Spinal cord (tissue), 9 donors: ENCODE measurements at regions not wholly inside any gene's neighbourhood (a gene's known extent, or its start where the extent isn't known, plus 50 kb on each side); places are given as distances from the start of the nearest gene placed in this dataset.
"Not testable (repeated sequence)": the region's sequence is repeated elsewhere in the genome, so short reads cannot be mapped to it uniquely, and the experiment has no call there.

Experiments used
- DNase-seq, 6 donors: peaks; one replicate each; pipeline versions ENCODE4 v3.0.0 to v3.0.0-alpha.2; 2013 to 2015; ENCODE audit warnings: low spot score in 6 of 6, low read depth in 4 of 6
- H3K27ac ChIP-seq: one replicate; pipeline ENCODE4 v1.5.1; 2013; ENCODE audit warnings: low read depth, low read length, control low read depth
- H3K27me3 ChIP-seq: one replicate; pipeline ENCODE4 v1.6.1; 2013; ENCODE audit warnings: low read length; ENCODE audit not compliant: control insufficient read depth, insufficient read depth
- H3K36me3 ChIP-seq: one replicate; pipeline ENCODE4 v1.6.1; 2013; ENCODE audit warnings: low read length; ENCODE audit not compliant: control insufficient read depth, insufficient read depth
- H3K4me1 ChIP-seq: one replicate; pipeline ENCODE4 v1.6.1; 2013; ENCODE audit warnings: low read length; ENCODE audit not compliant: control insufficient read depth, insufficient read depth
- H3K4me3 ChIP-seq: one replicate; pipeline ENCODE4 v1.5.1; 2013; ENCODE audit warnings: low read depth, low read length, control low read depth
- H3K9me3 ChIP-seq: one replicate; pipeline ENCODE4 v1.6.1; 2013; ENCODE audit warnings: low read length; ENCODE audit not compliant: control insufficient read depth, insufficient read depth
- WGBS: methylation state at CpG from one replicate; pipeline ENCODE4 v1.1.5; 2013; ENCODE audit warnings: missing lambda C conversion rate; ENCODE audit not compliant: insufficient coverage; 5-methylcytosine and 5-hydroxymethylcytosine counted together
- donor health status: healthy.

DNA sequence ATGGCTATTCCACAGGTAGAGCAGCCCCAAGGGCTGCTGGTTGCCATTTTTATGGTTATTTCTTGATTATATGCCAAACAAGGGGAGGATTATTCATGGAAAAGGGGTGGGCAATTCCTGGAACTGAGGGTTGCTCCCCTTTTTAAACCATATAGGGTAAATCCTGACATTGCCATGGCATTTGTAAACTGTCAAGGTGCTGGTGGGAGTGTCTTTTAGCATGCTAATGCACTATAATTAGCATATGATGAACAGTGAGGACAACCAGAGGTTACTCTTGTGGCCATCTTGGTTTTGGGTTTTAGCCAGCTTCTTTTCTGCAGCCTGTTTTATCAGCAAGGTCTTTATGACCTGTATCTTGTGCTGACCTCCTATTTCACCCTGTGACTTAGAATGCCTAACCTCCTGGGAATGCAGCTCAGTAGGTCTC is 503.7 kb downstream of the IGSF11 start:
- DNase-seq, H3K36me3 ChIP-seq, H3K9me3 ChIP-seq, H3K27me3 ChIP-seq, H3K4me3 ChIP-seq, H3K27ac ChIP-seq, H3K4me1 ChIP-seq: not testable (repeated sequence)

DNA sequence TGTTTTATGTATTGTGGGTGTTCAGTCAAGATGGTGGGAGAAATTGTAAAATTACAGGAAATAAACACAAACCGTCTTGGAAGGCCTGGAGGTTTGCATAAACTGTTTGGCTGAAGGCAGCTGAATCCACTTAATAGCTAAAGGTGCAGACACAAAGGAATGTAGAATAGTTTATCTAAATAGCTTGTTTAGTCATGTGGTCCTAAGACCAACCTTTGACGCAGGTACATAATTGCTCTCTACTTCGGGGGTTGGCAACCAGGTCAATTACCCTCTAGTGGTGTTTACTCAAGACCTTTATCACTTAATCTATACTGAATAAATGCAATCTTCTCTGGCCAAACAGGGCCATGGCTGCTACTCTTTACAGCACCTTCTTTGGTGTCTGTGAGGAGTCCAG is 502.8 kb downstream of the IGSF11 start:
- Histone ChIP-seq H3K27me3 (no peaks in the 10 kb centered on the region), H3K9me3 (no peaks in the 10 kb centered on the region), H3K4me1 (no peaks in the 10 kb centered on the region), H3K36me3 (no peaks in the 10 kb centered on the region), H3K4me3 (no peak overlapping the region), H3K27ac (no peak overlapping the region)
- DNase-seq = no peak
- 80% methylated on average over 1 of the region's 3 CpGs for WGBS

DNA sequence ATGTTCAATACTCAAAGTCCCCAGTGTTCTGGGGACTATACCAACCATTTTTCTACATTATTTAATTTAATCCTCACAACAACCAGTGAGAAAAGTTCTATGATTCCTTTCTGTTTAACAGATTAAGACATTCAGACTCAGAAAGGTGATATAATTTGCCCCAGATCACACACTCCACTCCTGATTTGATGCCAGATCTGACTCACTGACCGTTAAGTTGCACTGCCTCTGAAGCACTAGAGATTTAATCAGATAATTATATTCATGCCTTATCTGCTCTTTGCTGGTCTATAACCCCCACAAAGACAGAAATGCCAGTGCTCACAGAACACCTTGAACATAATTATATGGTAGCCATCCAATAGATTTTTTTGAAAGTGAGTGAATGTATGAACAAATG is 501.0 kb downstream of the IGSF11 start:
- no peaks in the 10 kb centered on the region for H3K36me3 ChIP-seq
- H3K27ac ChIP-seq = no peak overlapping the region
- no peaks in the 10 kb centered on the region for H3K27me3 ChIP-seq
- WGBS = 100% methylated on average over 1 of the region's 1 CpG
- no peak overlapping the region for H3K4me3 ChIP-seq
- no peak for DNase-seq
- H3K9me3 ChIP-seq = no peaks in the 10 kb centered on the region
- H3K4me1 ChIP-seq = no peaks in the 10 kb centered on the region

DNA sequence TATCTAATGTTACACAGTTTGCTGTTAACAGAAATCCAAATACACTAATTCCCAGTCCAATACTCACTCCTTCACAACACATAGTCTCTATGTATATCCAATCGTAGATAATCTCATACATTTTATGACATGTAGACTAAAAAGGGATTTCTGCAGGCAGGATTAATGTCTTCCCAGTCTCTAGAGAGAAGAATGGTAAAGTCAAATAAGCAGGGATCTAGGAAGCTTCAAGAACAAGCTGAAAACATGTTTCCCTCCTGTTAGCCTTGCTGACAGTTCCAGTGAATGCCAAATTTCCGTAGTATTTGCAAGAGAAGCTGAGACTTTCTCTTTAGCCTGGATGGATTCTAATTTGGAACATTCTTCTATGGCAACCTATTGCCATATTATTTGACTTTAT is 500.1 kb downstream of the IGSF11 start:
- DNase-seq = peak in 1 of 6 donors; percentile 11
- 33% methylated on average over 1 of the region's 2 CpGs for WGBS

DNA sequence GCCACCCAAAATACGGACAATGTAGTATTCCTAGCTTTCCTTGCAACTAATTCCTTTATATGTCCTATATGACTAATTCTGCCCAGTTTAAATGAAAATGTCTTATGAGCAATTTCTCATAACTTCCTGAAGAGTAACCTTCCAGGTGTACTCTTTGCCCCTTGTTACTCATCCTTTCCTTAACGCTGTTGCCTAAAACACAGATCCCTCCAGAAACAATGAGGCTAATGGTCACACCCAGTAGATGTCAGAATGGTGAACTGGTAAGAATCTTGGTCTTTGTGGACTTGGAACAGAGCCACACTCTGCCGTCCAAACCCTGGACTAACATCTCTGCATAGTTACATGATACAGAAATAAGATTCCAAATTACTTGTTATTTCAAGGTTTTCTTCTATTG is 497.9 kb downstream of the IGSF11 start:
- Histone ChIP-seq H3K27me3 (no peaks in the 10 kb centered on the region), H3K27ac (no peak overlapping the region), H3K36me3 (no peaks in the 10 kb centered on the region), H3K4me1 (no peaks in the 10 kb centered on the region), H3K9me3 (no peaks in the 10 kb centered on the region), H3K4me3 (no peak overlapping the region)
- no peak for DNase-seq
- no CpG with 5 or more reads among the region's 3 CpGs for WGBS

More for the DNA sequence above, 500.1 kb downstream of the IGSF11 start:
- Histone ChIP-seq H3K27me3 (no peaks in the 10 kb centered on the region), H3K36me3 (no peaks in the 10 kb centered on the region), H3K4me1 (no peaks in the 10 kb centered on the region), H3K4me3 (no peak overlapping the region), H3K9me3 (no peaks in the 10 kb centered on the region), H3K27ac (no peak overlapping the region)

DNA sequence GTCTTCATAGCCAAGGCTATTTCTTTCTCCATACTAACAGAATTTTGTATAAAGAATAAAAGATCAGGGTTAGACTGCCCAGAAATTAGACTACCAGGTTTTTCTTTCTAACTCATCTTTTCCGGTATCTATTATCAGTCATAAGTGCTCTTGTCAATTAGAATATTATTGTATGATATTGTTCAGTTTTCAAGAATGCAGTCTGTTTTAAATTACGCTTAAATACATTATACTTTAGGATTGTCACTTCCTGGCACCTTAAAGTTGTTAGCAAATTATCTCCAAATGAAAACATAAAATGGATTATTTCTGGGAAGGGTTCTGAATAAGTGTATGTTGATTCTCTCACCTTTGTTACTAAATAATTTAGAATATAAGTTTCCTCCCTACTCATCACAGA is 497.2 kb downstream of the IGSF11 start:
- Histone ChIP-seq H3K36me3 (no peaks in the 10 kb centered on the region), H3K27me3 (no peaks in the 10 kb centered on the region), H3K4me3 (no peak overlapping the region), H3K27ac (no peak overlapping the region), H3K4me1 (no peaks in the 10 kb centered on the region), H3K9me3 (no peaks in the 10 kb centered on the region)
- no CpG with 5 or more reads among the region's 2 CpGs for WGBS
- DNase-seq = no peak

DNA sequence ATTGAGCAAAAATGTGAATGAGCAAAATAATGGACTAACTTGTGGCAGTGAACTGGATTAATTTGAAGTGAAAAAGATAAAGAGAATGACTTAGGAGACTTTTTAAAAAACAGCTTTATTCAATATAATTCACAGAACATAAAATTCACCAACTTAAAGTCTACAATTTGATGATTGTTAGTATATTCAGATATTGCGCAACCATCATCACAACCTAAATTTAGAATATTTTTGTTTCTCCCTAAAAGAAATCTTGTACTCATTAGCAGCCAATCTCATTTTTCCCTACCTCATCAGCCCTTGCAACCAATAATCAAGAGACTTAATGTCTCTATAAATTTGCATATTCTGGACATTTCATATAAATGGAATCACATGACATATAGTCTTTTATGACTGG is 496.5 kb downstream of the IGSF11 start:
- no peak for DNase-seq
- no CpG with 5 or more reads among the region's 1 CpG for WGBS

DNA sequence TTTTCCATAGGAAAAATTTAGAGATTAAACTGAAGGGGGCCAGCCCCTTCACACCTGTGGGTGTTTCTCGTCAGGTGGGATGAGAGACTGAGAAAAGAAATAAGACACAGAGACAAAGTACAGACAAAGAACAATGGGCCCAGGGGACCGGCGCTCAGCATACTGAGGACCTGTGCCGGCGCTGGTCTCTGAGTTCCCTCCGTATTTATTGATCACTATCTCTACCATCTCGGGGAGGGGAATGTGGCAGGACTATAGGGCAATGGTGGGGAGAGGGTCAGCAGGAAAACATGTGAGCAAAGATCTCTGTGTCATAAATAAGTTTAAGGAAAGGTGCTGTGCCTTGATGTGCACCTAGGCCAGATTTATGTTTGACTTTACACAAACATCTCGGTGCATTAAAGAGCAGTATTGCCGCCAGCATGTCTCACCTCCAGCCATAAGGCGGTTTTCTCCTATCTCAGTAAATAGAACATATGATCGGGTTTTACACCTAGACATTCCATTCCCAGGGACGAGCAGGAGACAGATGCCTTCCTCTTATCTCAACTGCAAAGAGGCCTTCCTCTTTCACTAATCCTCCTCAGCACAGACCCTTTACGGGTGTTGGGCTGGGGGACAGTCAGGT is 494.7 kb downstream of the IGSF11 start:
- H3K4me3 ChIP-seq, H3K4me1 ChIP-seq, H3K36me3 ChIP-seq, H3K27me3 ChIP-seq, DNase-seq, H3K9me3 ChIP-seq, H3K27ac ChIP-seq: not testable (repeated sequence)
- 95% methylated on average over 6 of the region's 13 CpGs for WGBS

More for the DNA sequence above, 496.5 kb downstream of the IGSF11 start:
- H3K4me3 ChIP-seq = no peak overlapping the region
- H3K4me1 ChIP-seq = no peaks in the 10 kb centered on the region
- no peaks in the 10 kb centered on the region for H3K27me3 ChIP-seq
- H3K27ac ChIP-seq = no peak overlapping the region
- no peaks in the 10 kb centered on the region for H3K9me3 ChIP-seq
- no peaks in the 10 kb centered on the region for H3K36me3 ChIP-seq

DNA sequence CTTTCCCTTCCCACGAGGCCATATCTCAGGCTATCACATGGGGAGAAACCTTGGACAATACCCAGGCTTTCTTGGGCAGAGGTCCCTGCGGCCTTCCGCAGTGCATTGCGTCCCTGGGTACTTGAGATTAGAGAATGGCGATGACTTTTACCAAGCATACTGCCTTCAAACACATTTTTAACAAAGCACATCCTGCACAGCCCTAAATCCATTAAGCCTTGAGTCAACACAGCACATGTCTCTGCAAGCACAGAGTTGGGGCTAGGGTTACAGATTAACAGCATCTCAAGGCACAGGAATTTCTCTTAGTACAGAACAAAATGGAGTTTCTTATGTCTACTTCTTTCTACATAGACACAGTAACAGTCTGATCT is 494.2 kb downstream of the IGSF11 start:
- not testable (repeated sequence) for H3K9me3 ChIP-seq, H3K27me3 ChIP-seq, H3K27ac ChIP-seq, H3K4me1 ChIP-seq, H3K4me3 ChIP-seq, H3K36me3 ChIP-seq, DNase-seq
- WGBS = 100% methylated on average over 2 of the region's 5 CpGs

DNA sequence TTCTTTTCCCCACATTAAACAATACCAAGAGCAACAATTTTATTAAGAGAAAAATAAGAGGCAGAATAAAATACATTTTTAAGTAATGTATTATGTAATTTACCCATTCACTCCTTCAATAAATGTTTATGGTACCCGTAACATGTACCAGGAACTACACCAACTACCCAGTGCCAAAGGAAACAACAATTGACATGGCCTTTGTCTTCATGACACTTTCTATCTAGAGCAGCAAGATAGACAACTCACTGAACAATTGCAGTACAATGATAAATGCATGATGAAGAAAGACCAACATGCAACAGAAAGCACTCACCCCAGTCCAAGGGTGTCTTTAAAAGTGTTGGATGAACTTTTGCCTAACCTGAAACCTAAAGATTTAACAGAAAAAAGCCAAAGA is 493.8 kb downstream of the IGSF11 start:
- Histone ChIP-seq H3K4me3 (no peak overlapping the region), H3K27ac (no peak overlapping the region), H3K36me3 (no peaks in the 10 kb centered on the region), H3K9me3 (no peaks in the 10 kb centered on the region), H3K27me3 (no peaks in the 10 kb centered on the region), H3K4me1 (no peaks in the 10 kb centered on the region)
- no peak for DNase-seq
- WGBS = no CpG with 5 or more reads among the region's 1 CpG
